ENCODE measurements at regions not wholly inside any gene's neighbourhood (a gene's known extent, or its start where the extent isn't known, plus 50 kb on each side); places are given as distances from the start of the nearest gene placed in this dataset.

GRCh38 chr4:138555584-138555983 lies 313.4 kb upstream of the SLC7A11 start:
- no peak for TF ChIP-seq ISL1 (CRISPR knock-in tag; IDR thresholded peaks at IDR 0.05)
- no peak for TF ChIP-seq ARNTL (CRISPR knock-in tag; IDR thresholded peaks at IDR 0.05; ENCODE audit: borderline replicate concordance, low read depth)
- TF ChIP-seq CREB5 (CRISPR knock-in tag; IDR thresholded peaks at IDR 0.05; ENCODE audit: low read depth) = no peak
- TF ChIP-seq PPARA (CRISPR knock-in tag; IDR thresholded peaks at IDR 0.05; ENCODE audit: borderline replicate concordance) = no peak
- TF ChIP-seq TOX (CRISPR knock-in tag; IDR thresholded peaks at IDR 0.05; ENCODE audit: borderline replicate concordance) = no peak
- no peak for TF ChIP-seq PATZ1 (CRISPR knock-in tag; IDR thresholded peaks at IDR 0.05; ENCODE audit: borderline replicate concordance)
- TF ChIP-seq ZFP30 (CRISPR knock-in tag; IDR thresholded peaks at IDR 0.05) = no peak
- TF ChIP-seq POU6F1 (CRISPR knock-in tag; IDR thresholded peaks at IDR 0.05; ENCODE audit: borderline replicate concordance, low read depth) = no peak
- TF ChIP-seq OSR1 (CRISPR knock-in tag; IDR thresholded peaks at IDR 0.05) = no peak
- TF ChIP-seq TSHZ2 (CRISPR knock-in tag; IDR thresholded peaks at IDR 0.05) = no peak
- no peak for TF ChIP-seq ZFP3 (CRISPR knock-in tag; IDR thresholded peaks at IDR 0.05)
- no peak for TF ChIP-seq ESRRG (CRISPR knock-in tag; IDR thresholded peaks at IDR 0.05)
- no peak for TF ChIP-seq TCF4 (CRISPR knock-in tag; IDR thresholded peaks at IDR 0.05; ENCODE audit: borderline replicate concordance)

All from SK-N-SH treated with all-trans-retinoic acid at 6 μM for 48 hours (cell line).